GM10266 (cell line): ENCODE measurements at regions not wholly inside any gene's neighbourhood (a gene's known extent, or its start where the extent isn't known, plus 50 kb on each side); places are given as distances from the start of the nearest gene placed in this dataset.

ENCODE experiments used
- DNase-seq: peaks from one replicate; pipeline ENCODE4 v3.0.0; 2012; ENCODE audit errors: extremely low spot score
- TF ChIP-seq, protein P1 (sequence below): IDR thresholded peaks from 2 replicates; pipeline ENCODE4 v1.5.1; 2012; ENCODE audit warnings: mild to moderate bottlenecking, low read depth; ENCODE audit not compliant: control insufficient read depth, insufficient read depth; ENCODE audit errors: missing control alignments

DNA sequence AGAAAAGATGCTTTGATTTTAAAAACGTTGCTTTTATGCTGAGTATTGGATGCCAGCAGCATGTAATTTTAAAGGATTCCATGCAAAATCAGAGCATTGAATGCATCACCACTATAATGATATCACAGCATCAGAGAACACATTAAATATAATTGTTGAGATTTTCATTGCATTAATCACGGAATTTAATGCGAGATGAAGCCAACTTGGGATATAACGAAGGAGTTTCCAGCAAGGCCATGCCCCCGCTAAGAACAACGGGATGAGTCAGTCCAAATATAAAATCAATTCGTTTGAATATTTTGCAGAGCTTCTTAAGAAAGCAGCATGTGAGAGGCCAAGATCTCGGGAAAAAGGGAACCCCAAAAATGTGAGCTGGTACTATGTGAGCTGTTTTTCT lies 423.4 kb upstream of the CHRM3 start:
- no peak for DNase-seq
- TF ChIP-seq, protein P1, sequence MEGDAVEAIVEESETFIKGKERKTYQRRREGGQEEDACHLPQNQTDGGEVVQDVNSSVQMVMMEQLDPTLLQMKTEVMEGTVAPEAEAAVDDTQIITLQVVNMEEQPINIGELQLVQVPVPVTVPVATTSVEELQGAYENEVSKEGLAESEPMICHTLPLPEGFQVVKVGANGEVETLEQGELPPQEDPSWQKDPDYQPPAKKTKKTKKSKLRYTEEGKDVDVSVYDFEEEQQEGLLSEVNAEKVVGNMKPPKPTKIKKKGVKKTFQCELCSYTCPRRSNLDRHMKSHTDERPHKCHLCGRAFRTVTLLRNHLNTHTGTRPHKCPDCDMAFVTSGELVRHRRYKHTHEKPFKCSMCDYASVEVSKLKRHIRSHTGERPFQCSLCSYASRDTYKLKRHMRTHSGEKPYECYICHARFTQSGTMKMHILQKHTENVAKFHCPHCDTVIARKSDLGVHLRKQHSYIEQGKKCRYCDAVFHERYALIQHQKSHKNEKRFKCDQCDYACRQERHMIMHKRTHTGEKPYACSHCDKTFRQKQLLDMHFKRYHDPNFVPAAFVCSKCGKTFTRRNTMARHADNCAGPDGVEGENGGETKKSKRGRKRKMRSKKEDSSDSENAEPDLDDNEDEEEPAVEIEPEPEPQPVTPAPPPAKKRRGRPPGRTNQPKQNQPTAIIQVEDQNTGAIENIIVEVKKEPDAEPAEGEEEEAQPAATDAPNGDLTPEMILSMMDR, result no peak

DNA sequence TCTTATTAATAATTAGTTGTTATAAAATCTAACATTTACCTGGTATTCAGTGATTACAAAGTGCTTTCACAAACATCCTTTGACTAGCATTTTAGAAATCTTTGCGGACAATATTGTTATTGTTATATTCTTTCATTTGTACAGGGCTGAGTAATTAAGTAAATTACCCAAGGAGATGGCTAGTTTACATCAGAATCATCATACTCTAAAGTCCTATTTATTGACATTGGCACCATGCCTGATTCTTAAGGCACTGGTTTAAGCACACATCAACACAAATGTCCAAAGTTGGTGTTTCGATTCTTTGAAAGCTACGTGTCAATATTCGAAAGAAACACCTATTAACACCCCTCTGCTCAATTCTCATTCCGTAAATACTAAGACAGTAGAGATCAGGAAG lies 424.6 kb upstream of the CHRM3 start:
- TF ChIP-seq, protein P1, result no peak
- no peak for DNase-seq

DNA sequence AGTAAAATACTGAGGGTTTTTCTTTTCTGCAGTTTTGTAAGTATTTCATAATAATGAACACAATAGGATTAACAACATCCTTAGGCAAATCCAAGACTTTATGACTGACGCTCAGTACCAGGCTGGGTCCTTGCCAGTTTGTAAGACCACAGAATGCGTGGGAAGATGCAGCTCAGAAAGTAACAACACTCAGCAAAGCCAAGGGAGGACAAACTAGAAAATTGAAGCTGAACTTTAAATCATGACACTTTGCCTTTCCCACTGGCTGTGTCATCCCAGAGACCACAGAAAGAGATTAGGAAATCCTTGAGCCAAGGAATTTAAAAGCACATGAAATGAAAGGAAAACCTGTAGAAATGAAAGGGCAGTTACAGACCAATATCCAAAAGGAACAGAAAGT lies 426.3 kb upstream of the CHRM3 start:
- DNase-seq, result no peak
- TF ChIP-seq, protein P1, result no peak

DNA sequence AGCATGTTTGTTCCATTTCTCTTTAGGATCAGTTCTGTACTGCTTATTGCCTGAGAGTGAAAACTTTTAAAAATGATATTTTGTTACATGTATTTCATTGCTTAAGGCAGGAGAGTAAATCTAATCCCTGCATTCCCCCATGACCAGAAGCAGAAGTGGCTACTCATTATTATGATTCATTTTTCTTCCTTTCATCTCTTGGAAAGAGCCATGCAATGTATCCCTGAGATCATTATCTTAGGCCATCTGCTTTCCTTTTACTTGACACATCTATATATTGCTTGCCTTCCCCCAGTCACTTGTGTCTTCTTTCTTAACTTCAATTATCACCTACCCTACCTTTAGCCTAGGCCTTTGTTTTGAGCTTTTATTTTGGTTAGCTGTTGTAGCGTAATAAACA lies 430.4 kb upstream of the CHRM3 start:
- no peak for DNase-seq
- TF ChIP-seq, protein P1, result no peak

DNA sequence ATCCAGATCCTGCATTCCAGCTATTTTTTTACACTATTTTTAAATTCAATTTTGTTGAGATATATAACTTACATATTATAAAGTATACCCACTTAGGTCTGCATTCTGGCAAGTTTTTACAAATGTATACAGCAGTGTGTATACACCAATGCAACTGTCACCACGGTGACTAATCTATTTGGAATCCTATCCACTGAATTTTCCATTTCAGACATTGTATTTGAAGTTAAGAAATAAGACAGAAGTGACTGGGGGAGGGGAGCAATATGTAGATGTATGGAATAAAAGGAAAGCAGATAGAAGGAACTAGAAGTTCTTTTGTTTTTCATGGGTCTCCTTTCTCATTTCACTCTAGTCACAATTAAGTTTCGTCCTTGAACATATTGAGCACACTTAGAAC lies 431.5 kb upstream of the CHRM3 start:
- TF ChIP-seq, protein P1, result no peak
- no peak for DNase-seq

DNA sequence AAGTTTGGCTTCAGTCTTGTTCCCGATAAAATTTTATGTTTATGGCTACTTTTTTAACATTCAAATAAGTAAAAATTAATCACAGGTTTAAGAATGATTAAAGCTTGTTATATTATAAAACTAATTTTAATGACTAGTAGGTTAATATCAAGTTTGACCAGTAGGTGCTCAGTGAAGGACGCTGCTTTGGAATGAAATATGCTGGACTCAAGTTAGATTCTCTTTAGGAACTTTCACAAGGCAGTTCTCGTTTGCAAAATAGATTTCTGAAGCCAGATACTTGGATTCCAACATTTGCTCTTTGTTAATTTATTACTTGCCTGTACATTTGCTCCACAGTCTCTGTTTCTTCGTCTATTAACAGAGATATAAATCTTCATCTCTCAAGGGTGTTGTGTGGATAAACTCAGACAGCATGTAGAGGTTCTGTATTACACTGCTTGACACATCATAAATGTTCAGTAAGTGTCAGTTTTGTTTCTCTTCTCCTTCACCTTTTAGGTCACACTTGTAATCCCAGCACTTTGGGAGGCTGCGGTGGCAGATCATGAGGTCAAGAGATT lies 432.8 kb upstream of the CHRM3 start:
- no peak for DNase-seq
- TF ChIP-seq, protein P1, result no peak

DNA sequence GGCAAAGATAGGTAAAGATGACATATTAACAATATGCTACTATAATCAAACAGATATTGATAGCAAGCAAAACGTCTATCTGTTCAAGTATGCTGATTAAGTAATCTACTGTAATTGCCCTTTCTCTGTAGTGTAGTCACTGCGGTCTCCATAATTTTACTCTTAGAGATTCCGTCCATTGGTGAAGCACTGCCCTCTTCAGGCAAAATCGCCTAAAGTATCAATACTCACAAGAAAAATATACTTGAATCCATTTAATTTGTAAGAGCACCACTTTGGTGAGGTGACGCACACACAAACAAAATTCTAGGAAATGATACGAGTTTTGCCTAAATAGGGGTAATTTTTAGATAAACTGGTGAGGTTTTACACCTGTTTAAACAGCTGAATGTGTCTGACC lies 434.6 kb upstream of the CHRM3 start:
- DNase-seq, result no peak
- TF ChIP-seq, protein P1, result no peak

DNA sequence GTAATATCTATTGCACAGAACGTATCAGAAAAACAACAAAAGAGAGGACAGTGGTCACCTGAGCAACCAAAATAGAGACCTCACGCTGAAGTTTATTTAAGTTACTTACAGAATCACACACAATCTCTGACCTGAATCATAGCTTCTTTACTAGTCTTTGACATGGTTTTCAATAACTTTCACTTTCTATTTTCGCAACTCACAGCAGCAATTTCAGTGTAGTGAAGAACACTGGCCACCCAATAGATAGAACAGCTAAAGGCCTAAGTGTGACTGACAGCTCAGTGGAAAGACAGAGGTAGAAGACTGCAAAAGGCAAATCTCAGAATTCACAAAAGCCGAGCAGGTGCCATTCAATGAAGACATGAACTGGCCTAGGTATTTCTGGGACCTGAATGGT lies 435.6 kb upstream of the CHRM3 start:
- no peak for DNase-seq

More for the DNA sequence above, 435.6 kb upstream of the CHRM3 start:
- TF ChIP-seq, protein P1, result no peak
